ENCODE measurements at regions not wholly inside any gene's neighbourhood (a gene's known extent, or its start where the extent isn't known, plus 50 kb on each side); places are given as distances from the start of the nearest gene placed in this dataset.

DNA sequence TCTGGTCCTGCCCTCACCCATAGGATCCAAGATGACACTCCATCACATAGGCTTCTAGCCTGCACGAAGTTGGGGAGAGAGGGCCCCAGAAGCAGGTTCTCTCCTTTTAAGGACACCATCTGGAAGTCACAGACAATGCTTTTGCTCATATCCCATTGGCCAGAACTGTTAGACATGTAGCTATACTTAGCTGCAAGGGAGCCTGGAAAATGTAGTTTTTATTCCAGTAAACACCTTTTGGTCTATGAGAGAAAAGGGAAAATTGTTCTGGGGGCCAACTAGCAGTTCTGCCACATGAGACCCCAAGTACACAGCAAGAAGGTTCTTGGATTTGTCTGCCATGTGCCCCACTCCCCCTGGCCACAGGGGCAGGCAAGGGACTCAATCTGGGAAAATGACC lies 206.1 kb downstream of the ZFP36L2 start:
- TF ChIP-seq CTCF (IDR thresholded peaks at IDR 0.05) = no peak
- no peak overlapping the region for H3K9ac ChIP-seq
- no peaks in the 10 kb centered on the region for H3K4me1 ChIP-seq
- no peaks in the 10 kb centered on the region for H3K79me2 ChIP-seq
- no peaks in the 10 kb centered on the region for H3K36me3 ChIP-seq (ENCODE audit: control insufficient read depth, insufficient read depth, low read length)
- no peak overlapping the region for H3K4me3 ChIP-seq (ENCODE audit: low read depth, low read length)
- H3K27ac ChIP-seq = no peak overlapping the region
- no peak overlapping the region for H3K4me2 ChIP-seq (ENCODE audit: low read length)
- H2AFZ ChIP-seq = no peak overlapping the region
- no peaks in the 10 kb centered on the region for H3K27me3 ChIP-seq (ENCODE audit: control insufficient read depth, insufficient read depth, low read length)
- H3K9me3 ChIP-seq (ENCODE audit: control insufficient read depth, low read length) = no peaks in the 10 kb centered on the region

DNA sequence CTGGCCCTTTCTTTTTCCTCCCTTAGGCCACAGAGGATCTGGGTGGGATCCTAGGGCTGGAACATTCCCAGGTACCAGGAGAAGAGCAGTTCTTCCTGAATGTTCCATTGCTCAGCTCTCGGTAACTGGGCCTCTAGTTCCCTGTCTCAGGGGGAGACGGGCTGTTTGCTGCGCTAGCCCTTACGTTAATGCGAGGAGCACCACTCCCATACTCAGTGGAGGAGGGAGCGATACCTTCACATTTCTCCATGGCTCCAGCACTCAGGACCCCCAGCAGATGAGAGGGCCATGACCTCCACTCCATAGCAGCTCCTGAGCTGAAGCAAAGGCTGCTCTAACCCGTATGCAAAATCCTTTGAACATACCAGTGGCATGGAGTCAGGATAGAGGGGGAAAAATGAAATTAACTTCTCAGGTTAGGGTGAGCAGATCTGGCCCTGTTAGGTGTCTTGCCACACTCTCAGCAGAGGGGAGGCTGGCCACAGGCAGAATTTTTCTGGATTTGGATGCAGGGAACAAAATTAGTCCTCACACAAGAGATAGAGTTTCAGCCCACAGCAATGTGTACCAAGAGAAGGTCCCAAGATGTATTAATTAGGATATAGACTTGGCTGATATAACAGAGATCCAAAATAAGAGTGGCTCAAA lies 206.7 kb downstream of the ZFP36L2 start:
- H3K4me1 ChIP-seq = no peaks in the 10 kb centered on the region
- no peaks in the 10 kb centered on the region for H3K27me3 ChIP-seq (ENCODE audit: control insufficient read depth, insufficient read depth, low read length)
- no peak overlapping the region for H3K4me2 ChIP-seq (ENCODE audit: low read length)
- TF ChIP-seq CTCF (IDR thresholded peaks at IDR 0.05) = no peak
- no peaks in the 10 kb centered on the region for H3K36me3 ChIP-seq (ENCODE audit: control insufficient read depth, insufficient read depth, low read length)
- H3K9me3 ChIP-seq (ENCODE audit: control insufficient read depth, low read length) = no peaks in the 10 kb centered on the region
- no peak overlapping the region for H3K4me3 ChIP-seq (ENCODE audit: low read depth, low read length)
- no peak overlapping the region for H3K9ac ChIP-seq
- no peaks in the 10 kb centered on the region for H3K79me2 ChIP-seq
- no peak overlapping the region for H3K27ac ChIP-seq
- no peak overlapping the region for H2AFZ ChIP-seq

DNA sequence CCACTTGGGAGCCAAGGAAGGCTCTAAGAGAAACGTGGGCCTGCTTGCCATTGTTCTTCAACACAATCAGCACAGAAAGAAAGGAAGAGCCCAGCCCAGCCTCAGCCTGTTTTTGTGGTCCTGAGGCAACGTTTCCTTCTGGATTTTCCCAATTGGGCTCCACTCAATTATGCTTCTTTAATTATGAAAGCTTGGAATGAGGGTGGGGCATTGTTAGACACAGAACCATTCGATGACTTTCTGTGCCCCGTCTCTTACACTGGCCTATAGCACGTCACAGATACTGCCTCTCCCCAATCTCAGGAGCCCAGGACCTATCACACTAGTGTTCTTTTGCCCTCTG lies 207.4 kb downstream of the ZFP36L2 start:
- no peaks in the 10 kb centered on the region for H3K79me2 ChIP-seq
- H3K9me3 ChIP-seq (ENCODE audit: control insufficient read depth, low read length) = no peaks in the 10 kb centered on the region
- H3K27ac ChIP-seq = no peak overlapping the region
- H3K4me2 ChIP-seq (ENCODE audit: low read length) = no peak overlapping the region
- H3K9ac ChIP-seq = no peak overlapping the region
- no peak overlapping the region for H2AFZ ChIP-seq
- no peaks in the 10 kb centered on the region for H3K36me3 ChIP-seq (ENCODE audit: control insufficient read depth, insufficient read depth, low read length)
- no peaks in the 10 kb centered on the region for H3K4me1 ChIP-seq
- H3K27me3 ChIP-seq (ENCODE audit: control insufficient read depth, insufficient read depth, low read length) = no peaks in the 10 kb centered on the region
- H3K4me3 ChIP-seq (ENCODE audit: low read depth, low read length) = no peak overlapping the region
- TF ChIP-seq CTCF (IDR thresholded peaks at IDR 0.05) = no peak

- Histone ChIP-seq H3K4me2 (ENCODE audit: low read length) (no peak overlapping the region), H3K27me3 (ENCODE audit: control insufficient read depth, insufficient read depth, low read length) (no peaks in the 10 kb centered on the region), H3K4me3 (ENCODE audit: low read depth, low read length) (no peak overlapping the region), H3K27ac (no peak overlapping the region), H3K79me2 (no peaks in the 10 kb centered on the region), H3K4me1 (no peaks in the 10 kb centered on the region), H3K9ac (no peak overlapping the region), H2AFZ (no peak overlapping the region), H3K9me3 (ENCODE audit: control insufficient read depth, low read length) (no peaks in the 10 kb centered on the region), H3K36me3 (ENCODE audit: control insufficient read depth, insufficient read depth, low read length) (no peaks in the 10 kb centered on the region)
- no peak for TF ChIP-seq CTCF (IDR thresholded peaks at IDR 0.05)
Observed at GRCh38 chr2:43018179-43019024, 208.0 kb downstream of the ZFP36L2 start.

Measured in parathyroid adenoma (tissue), 2 donors.